Keratinocyte (primary cell): ENCODE measurements at regions not wholly inside any gene's neighbourhood (a gene's known extent, or its start where the extent isn't known, plus 50 kb on each side); places are given as distances from the start of the nearest gene placed in this dataset.

Experiments
- EZH2 ChIP-seq: IDR thresholded peaks from one replicate; pipeline ENCODE4 v1.6.1; 2012; ENCODE audit warnings: inconsistent platforms, mild to moderate bottlenecking, low read length, moderate library complexity
- TF ChIP-seq, protein P1 (sequence below), 3 experiments: IDR thresholded peaks in 1 of 3; conservative IDR thresholded peaks in 1 of 3; optimal IDR thresholded peaks in 1 of 3; 2 replicates in 2 of 3; 3 replicates in 1 of 3; pipeline versions ENCODE3 to v1.5.1; 2011; ENCODE audit warnings: low read length in 3 of 3, mild to moderate bottlenecking in 3 of 3, moderate library complexity in 2 of 3, control low read depth in 1 of 3, inconsistent platforms in 1 of 3; ENCODE audit not compliant: insufficient read depth in 2 of 3; ENCODE audit errors: extremely low read depth in 1 of 3

DNA sequence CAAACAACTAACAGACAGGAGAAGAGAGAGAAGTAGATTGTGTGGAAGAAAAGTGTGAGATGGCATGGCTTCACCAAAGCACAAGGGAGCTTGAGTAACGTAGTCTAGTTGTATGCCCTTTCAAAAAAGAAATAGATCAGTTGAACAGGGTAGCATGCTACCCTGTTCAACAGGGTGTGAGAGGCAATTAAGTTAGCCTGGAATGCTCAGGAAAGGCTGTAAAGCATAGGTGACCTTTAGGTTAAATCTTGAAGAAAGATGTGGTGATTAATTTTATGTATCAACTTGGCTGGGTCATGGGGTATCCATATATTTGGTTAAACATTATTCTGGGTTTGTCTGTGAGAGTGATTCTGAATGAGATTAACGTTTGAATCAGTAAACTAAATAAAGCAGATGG is 61.8 kb upstream of the ZC3H15 start:
- TF ChIP-seq, protein P1, sequence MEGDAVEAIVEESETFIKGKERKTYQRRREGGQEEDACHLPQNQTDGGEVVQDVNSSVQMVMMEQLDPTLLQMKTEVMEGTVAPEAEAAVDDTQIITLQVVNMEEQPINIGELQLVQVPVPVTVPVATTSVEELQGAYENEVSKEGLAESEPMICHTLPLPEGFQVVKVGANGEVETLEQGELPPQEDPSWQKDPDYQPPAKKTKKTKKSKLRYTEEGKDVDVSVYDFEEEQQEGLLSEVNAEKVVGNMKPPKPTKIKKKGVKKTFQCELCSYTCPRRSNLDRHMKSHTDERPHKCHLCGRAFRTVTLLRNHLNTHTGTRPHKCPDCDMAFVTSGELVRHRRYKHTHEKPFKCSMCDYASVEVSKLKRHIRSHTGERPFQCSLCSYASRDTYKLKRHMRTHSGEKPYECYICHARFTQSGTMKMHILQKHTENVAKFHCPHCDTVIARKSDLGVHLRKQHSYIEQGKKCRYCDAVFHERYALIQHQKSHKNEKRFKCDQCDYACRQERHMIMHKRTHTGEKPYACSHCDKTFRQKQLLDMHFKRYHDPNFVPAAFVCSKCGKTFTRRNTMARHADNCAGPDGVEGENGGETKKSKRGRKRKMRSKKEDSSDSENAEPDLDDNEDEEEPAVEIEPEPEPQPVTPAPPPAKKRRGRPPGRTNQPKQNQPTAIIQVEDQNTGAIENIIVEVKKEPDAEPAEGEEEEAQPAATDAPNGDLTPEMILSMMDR (optimal IDR thresholded peaks at IDR 0.05 in 1 of 3, IDR thresholded peaks at IDR 0.05 in 1 of 3, conservative IDR thresholded peaks at IDR 0.05 in 1 of 3; ENCODE audit: extremely low read depth in 1 of 3, insufficient read depth in 2 of 3, low read length in 3 of 3) = no peak
- no peak for TF ChIP-seq EZH2
